Progenitor cell of endocrine pancreas (in vitro differentiated cells): ENCODE measurements at regions not wholly inside any gene's neighbourhood (a gene's known extent, or its start where the extent isn't known, plus 50 kb on each side); places are given as distances from the start of the nearest gene placed in this dataset.

Experiments
- DNase-seq: peaks from one replicate; pipeline ENCODE4 v3.0.0; 2021; ENCODE audit warnings: low spot score; ENCODE audit not compliant: unreplicated experiment
- H3K27ac Mint-ChIP-seq: 2 replicates; pipeline ENCODE4 v1.8.0; 2021; ENCODE audit warnings: mild to moderate bottlenecking, moderate library complexity, mixed read lengths
- H3K27me3 Mint-ChIP-seq: 2 replicates; pipeline ENCODE4 v1.8.0; 2021; ENCODE audit warnings: mixed read lengths
- H3K36me3 Mint-ChIP-seq: 2 replicates; pipeline ENCODE4 v1.8.0; 2022; ENCODE audit warnings: mixed read lengths; ENCODE audit not compliant: insufficient read depth
- H3K4me1 Mint-ChIP-seq: 2 replicates; pipeline ENCODE4 v1.8.0; 2021; ENCODE audit warnings: low read depth, mixed read lengths
- H3K4me3 Mint-ChIP-seq: 2 replicates; pipeline ENCODE4 v1.8.0; 2021; ENCODE audit warnings: low read depth, mild to moderate bottlenecking, moderate library complexity, mixed read lengths
- H3K9me3 Mint-ChIP-seq: 2 replicates; pipeline ENCODE4 v1.8.0; 2021; ENCODE audit warnings: low read depth, mixed read lengths
- TF ChIP-seq, protein P1 (sequence below): fragments of 200-600 bp; sonication (generic); IDR thresholded peaks from one replicate; pipeline ENCODE4 v1.5.0; 2021; ENCODE audit warnings: antibody characterized with exemption, mild to moderate bottlenecking; ENCODE audit not compliant: unreplicated experiment

DNA sequence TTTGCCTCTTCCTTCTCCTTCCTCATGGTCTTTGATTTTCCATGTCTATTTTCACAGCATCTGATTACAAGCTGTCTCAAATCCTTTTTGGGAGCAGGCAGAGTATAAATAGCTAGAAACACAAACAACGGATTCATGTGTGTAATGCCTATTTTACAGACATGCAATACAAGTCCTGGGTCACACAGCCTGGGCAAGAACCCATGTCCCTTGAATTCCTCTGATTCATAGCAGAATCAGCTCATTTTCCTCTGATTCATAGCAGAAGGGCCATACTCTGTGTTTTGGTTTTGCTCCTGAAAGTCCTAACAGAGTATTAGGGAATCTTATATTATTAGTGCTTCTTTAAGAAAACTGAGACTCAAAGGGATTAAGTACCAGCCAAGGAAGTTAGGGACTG lies 71.3 kb downstream of the IRX5 start:
- TF ChIP-seq, protein P1, sequence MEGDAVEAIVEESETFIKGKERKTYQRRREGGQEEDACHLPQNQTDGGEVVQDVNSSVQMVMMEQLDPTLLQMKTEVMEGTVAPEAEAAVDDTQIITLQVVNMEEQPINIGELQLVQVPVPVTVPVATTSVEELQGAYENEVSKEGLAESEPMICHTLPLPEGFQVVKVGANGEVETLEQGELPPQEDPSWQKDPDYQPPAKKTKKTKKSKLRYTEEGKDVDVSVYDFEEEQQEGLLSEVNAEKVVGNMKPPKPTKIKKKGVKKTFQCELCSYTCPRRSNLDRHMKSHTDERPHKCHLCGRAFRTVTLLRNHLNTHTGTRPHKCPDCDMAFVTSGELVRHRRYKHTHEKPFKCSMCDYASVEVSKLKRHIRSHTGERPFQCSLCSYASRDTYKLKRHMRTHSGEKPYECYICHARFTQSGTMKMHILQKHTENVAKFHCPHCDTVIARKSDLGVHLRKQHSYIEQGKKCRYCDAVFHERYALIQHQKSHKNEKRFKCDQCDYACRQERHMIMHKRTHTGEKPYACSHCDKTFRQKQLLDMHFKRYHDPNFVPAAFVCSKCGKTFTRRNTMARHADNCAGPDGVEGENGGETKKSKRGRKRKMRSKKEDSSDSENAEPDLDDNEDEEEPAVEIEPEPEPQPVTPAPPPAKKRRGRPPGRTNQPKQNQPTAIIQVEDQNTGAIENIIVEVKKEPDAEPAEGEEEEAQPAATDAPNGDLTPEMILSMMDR = no peak
- Mint-ChIP-seq H3K36me3 (no peaks in the 10 kb centered on the region), H3K4me1 (peaks cover 6% of the 10 kb centered on the region), H3K27me3 (peaks cover 14% of the 10 kb centered on the region), H3K4me3 (no peak overlapping the region), H3K9me3 (no peaks in the 10 kb centered on the region), H3K27ac (no peak overlapping the region)
- DNase-seq = no peak

- TF ChIP-seq, protein P1 = no peak
- H3K27ac Mint-ChIP-seq = no peak overlapping the region
- no peak for DNase-seq
- H3K9me3 Mint-ChIP-seq = no peaks in the 10 kb centered on the region
- peaks cover 11% of the 10 kb centered on the region for H3K27me3 Mint-ChIP-seq
- H3K36me3 Mint-ChIP-seq = no peaks in the 10 kb centered on the region
- no peak overlapping the region for H3K4me3 Mint-ChIP-seq
- H3K4me1 Mint-ChIP-seq = peaks cover 6% of the 10 kb centered on the region
These were observed 71.8 kb downstream of the IRX5 start for GRCh38 chr16:55002419-55002818.

GRCh38 chr16:55003306-55003705 lies 72.6 kb downstream of the IRX5 start:
- Mint-ChIP-seq H3K36me3 (no peaks in the 10 kb centered on the region), H3K27ac (no peak overlapping the region), H3K4me1 (peaks cover 6% of the 10 kb centered on the region), H3K27me3 (peaks cover 12% of the 10 kb centered on the region), H3K4me3 (no peak overlapping the region), H3K9me3 (no peaks in the 10 kb centered on the region)
- no peak for DNase-seq
- TF ChIP-seq, protein P1 = no peak

DNA sequence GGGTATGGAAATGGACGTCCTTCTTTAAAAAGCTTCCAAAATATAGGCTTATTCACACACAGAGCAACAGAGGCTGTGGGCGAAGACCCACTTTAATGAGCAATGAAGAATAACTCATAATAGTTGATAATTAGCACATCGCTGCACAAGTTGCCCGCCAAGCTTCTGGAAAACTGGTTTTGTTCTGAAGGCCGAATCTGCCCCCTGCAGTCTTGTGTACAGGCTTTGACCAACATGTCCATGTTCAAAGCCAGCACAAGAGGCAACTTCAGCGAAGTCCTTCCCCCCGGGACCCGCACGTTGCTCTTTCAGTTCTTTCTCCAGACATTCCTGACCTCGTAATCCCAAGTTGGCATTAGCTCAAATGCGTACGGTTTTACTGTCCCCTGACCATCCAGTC lies 73.3 kb downstream of the IRX5 start:
- H3K4me1 Mint-ChIP-seq = peaks cover 6% of the 10 kb centered on the region
- TF ChIP-seq, protein P1 = no peak
- H3K27me3 Mint-ChIP-seq = peaks cover 12% of the 10 kb centered on the region
- no peaks in the 10 kb centered on the region for H3K9me3 Mint-ChIP-seq
- DNase-seq = no peak
- H3K27ac Mint-ChIP-seq = no peak overlapping the region
- no peaks in the 10 kb centered on the region for H3K36me3 Mint-ChIP-seq
- H3K4me3 Mint-ChIP-seq = no peak overlapping the region

GRCh38 chr16:55007504-55007903 lies 76.8 kb downstream of the IRX5 start:
- no peak for DNase-seq
- H3K9me3 Mint-ChIP-seq = no peaks in the 10 kb centered on the region
- TF ChIP-seq, protein P1 = no peak
- H3K27ac Mint-ChIP-seq = no peak overlapping the region
- no peak overlapping the region for H3K4me3 Mint-ChIP-seq
- H3K36me3 Mint-ChIP-seq = no peaks in the 10 kb centered on the region
- H3K4me1 Mint-ChIP-seq = no peaks in the 10 kb centered on the region
- H3K27me3 Mint-ChIP-seq = peaks cover 10% of the 10 kb centered on the region
